Osteoblast (primary cell): ENCODE measurements at regions not wholly inside any gene's neighbourhood (a gene's known extent, or its start where the extent isn't known, plus 50 kb on each side); places are given as distances from the start of the nearest gene placed in this dataset.
"Not testable (repeated sequence)": the region's sequence is repeated elsewhere in the genome, so short reads cannot be mapped to it uniquely, and the experiment has no call there.

Source experiments
- DNase-seq: peaks from one replicate; pipeline ENCODE4 v3.0.0; 2011; ENCODE audit warnings: low spot score, mixed read lengths; ENCODE audit not compliant: insufficient read length; ENCODE audit errors: missing footprints
- H2AFZ ChIP-seq: 2 replicates; pipeline ENCODE4 v1.6.0; 2011; ENCODE audit warnings: mild to moderate bottlenecking, low read length
- H3K27ac ChIP-seq: 2 replicates; pipeline ENCODE4 v1.5.1; 2011; ENCODE audit warnings: mild to moderate bottlenecking, low read depth, low read length, moderate library complexity
- H3K27me3 ChIP-seq: 2 replicates; pipeline ENCODE4 v1.6.0; 2012; ENCODE audit warnings: mild to moderate bottlenecking, control low read depth, inconsistent platforms, low read length, moderate library complexity; ENCODE audit not compliant: insufficient read depth
- H3K36me3 ChIP-seq: 2 replicates; pipeline ENCODE4 v1.5.1; 2011; ENCODE audit warnings: mild to moderate bottlenecking, low read length, control low read depth, moderate library complexity; ENCODE audit not compliant: insufficient read depth
- H3K4me1 ChIP-seq: 2 replicates; pipeline ENCODE4 v1.5.1; 2011; ENCODE audit warnings: mild to moderate bottlenecking, low read length, control low read depth, moderate library complexity; ENCODE audit not compliant: insufficient read depth
- H3K4me2 ChIP-seq: 2 replicates; pipeline ENCODE4 v1.6.0; 2011; ENCODE audit warnings: mild to moderate bottlenecking, low read length; ENCODE audit not compliant: insufficient read depth
- H3K4me3 ChIP-seq: fragments of 200-600 bp; sonication (generic); 3 replicates; pipeline ENCODE4 v1.5.1; 2012; ENCODE audit warnings: mild to moderate bottlenecking, low read length, inconsistent platforms; ENCODE audit not compliant: insufficient read depth
- H3K79me2 ChIP-seq: 2 replicates; pipeline ENCODE4 v1.6.0; 2012; ENCODE audit warnings: mild to moderate bottlenecking, low read length, control low read depth, inconsistent platforms; ENCODE audit not compliant: insufficient read depth
- H3K9me3 ChIP-seq: 2 replicates; pipeline ENCODE4 v1.5.1; 2011; ENCODE audit warnings: low read depth, low read length, control low read depth
- H4K20me1 ChIP-seq: 2 replicates; pipeline ENCODE4 v1.6.0; 2012; ENCODE audit warnings: mild to moderate bottlenecking, low read length, control low read depth; ENCODE audit not compliant: insufficient read depth
- TF ChIP-seq, protein P1 (sequence below): IDR thresholded peaks from 2 replicates; pipeline ENCODE4 v1.5.1; 2011; ENCODE audit warnings: mild to moderate bottlenecking, low read depth, low read length, moderate library complexity; ENCODE audit errors: extremely low read depth

DNA sequence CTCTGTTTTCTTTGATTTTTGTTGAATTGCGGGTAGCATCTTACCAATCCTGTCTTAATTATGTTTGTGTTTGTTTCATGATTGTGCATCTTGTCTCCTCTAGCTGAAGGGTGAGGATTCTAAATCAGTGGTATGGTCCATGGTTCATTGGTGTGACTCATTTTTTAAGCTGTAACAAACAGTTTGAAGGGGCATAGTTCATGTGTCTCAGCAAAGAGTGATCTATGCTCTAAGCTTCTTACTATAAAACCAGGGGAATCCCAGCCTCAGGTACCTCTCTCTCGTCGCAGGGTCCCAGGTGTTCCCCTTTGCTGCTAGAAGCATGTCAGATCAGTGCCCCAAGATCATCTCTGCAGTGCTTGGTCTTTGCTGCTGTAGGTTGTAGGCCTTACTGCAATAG, 100.1 kb downstream of the OTUD1 start:
- Histone ChIP-seq H3K36me3 (no peaks in the 10 kb centered on the region), H3K79me2 (no peaks in the 10 kb centered on the region), H3K9me3 (no peaks in the 10 kb centered on the region), H3K27me3 (no peaks in the 10 kb centered on the region), H2AFZ (no peak overlapping the region), H3K4me2 (no peak overlapping the region), H3K27ac (no peak overlapping the region), H3K4me1 (no peaks in the 10 kb centered on the region), H4K20me1 (no peaks in the 10 kb centered on the region), H3K4me3 (no peak overlapping the region)
- TF ChIP-seq, protein P1, sequence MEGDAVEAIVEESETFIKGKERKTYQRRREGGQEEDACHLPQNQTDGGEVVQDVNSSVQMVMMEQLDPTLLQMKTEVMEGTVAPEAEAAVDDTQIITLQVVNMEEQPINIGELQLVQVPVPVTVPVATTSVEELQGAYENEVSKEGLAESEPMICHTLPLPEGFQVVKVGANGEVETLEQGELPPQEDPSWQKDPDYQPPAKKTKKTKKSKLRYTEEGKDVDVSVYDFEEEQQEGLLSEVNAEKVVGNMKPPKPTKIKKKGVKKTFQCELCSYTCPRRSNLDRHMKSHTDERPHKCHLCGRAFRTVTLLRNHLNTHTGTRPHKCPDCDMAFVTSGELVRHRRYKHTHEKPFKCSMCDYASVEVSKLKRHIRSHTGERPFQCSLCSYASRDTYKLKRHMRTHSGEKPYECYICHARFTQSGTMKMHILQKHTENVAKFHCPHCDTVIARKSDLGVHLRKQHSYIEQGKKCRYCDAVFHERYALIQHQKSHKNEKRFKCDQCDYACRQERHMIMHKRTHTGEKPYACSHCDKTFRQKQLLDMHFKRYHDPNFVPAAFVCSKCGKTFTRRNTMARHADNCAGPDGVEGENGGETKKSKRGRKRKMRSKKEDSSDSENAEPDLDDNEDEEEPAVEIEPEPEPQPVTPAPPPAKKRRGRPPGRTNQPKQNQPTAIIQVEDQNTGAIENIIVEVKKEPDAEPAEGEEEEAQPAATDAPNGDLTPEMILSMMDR: no peak
- no peak for DNase-seq

DNA sequence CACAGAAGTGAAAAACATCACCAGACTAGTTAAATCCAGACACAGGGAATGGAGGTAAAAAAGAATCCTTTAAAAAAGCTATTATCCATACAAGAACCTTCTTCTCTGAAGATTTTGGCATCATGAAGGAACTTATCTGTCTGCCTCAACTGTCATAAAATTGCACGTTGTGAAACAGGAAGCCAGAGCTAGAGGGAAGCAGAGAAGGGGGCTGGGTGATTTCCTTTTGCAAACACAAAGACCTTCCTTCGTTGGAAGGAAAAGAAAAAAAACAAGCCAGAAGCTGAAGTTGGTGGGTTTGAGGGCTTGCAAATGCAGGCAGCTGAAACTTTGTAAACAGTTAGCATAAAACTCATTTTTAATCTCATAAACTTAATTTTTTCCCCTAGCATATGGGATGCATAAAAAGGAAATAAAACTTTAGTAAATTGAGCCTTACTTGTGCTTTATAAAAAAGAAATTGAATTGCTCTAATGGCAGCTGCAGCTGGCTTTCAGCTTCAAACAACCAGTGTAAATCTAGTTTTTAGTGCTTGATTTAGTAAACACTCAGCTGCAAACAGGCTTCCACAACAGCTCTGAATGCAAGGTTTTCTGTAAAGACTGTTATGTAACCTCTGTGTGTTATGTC, 101.6 kb downstream of the OTUD1 start:
- H3K4me2 ChIP-seq: no peak overlapping the region
- no peaks in the 10 kb centered on the region for H3K36me3 ChIP-seq
- no peaks in the 10 kb centered on the region for H3K4me1 ChIP-seq
- no peaks in the 10 kb centered on the region for H3K79me2 ChIP-seq
- DNase-seq: peak; percentile 4
- H2AFZ ChIP-seq: no peak overlapping the region
- no peaks in the 10 kb centered on the region for H3K27me3 ChIP-seq
- no peaks in the 10 kb centered on the region for H3K9me3 ChIP-seq
- H3K4me3 ChIP-seq: no peak overlapping the region
- H3K27ac ChIP-seq: no peak overlapping the region
- TF ChIP-seq, protein P1: no peak
- H4K20me1 ChIP-seq: no peaks in the 10 kb centered on the region

DNA sequence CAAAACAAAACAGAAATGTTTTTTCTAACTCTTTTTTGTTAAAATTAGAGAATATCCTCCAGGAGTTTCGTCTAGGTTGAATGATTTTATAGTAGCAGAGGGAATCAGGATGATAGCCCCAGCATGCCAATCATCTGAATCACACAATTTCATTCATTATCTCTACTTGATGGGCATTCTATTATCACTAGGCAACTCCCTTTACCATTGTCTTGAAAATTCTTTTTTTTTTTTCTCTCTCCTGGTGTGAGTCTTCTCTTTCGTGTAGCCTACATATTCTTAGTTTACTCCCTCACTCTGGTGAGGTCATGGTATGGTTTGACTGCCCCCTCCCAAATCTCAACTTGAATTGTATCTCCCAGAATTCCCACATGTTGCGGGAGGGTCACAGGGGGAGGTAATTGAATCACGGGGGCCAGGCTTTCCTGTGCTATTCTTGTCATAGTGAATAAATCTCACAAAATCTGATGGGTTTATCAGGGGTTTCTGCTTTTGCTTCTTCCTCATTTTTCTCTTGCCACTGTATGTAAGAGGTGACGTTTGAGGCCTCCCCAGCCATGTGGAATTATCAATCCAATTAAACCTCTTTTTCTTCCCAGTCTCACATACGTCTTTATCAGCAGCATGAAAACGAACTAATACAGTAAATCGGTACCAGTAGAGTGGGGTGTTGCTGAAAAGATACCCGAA, 105.0 kb downstream of the OTUD1 start:
- H3K36me3 ChIP-seq: no peaks in the 10 kb centered on the region

DNA sequence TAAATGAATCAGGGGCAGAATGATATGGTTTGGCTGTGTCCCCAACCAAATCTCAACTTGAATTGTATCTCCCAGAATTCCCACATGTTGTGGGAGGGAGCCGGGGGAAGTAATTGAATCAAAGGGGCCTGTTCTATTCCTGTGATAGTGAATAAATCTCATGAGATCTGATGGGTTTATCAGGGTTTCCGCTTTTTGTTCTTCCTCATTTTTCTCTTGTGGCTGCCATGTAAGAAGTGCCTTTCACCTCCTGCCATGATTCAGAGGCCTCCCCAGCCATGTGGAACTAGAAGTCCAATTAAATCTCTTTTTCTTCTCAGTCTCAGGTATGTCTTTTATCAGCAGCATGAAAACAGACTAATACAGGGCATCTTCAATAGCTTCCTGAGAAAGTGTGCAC, 107.0 kb downstream of the OTUD1 start:
- H4K20me1 ChIP-seq, H3K4me3 ChIP-seq, H3K27me3 ChIP-seq, H3K79me2 ChIP-seq, H3K9me3 ChIP-seq, H3K36me3 ChIP-seq, DNase-seq, H3K4me2 ChIP-seq, H3K4me1 ChIP-seq, H2AFZ ChIP-seq, H3K27ac ChIP-seq: not testable (repeated sequence)

More for the DNA sequence above, 105.0 kb downstream of the OTUD1 start:
- no peaks in the 10 kb centered on the region for H3K9me3 ChIP-seq
- no peaks in the 10 kb centered on the region for H3K27me3 ChIP-seq
- H3K4me3 ChIP-seq: no peak overlapping the region
- peak; percentile 3 for DNase-seq
- H3K27ac ChIP-seq: no peak overlapping the region
- TF ChIP-seq, protein P1: no peak
- no peaks in the 10 kb centered on the region for H3K79me2 ChIP-seq
- no peak overlapping the region for H2AFZ ChIP-seq
- no peaks in the 10 kb centered on the region for H3K4me1 ChIP-seq
- H4K20me1 ChIP-seq: no peaks in the 10 kb centered on the region
- no peak overlapping the region for H3K4me2 ChIP-seq
